Loucy (cell line): ENCODE measurements at regions not wholly inside any gene's neighbourhood (a gene's known extent, or its start where the extent isn't known, plus 50 kb on each side); places are given as distances from the start of the nearest gene placed in this dataset.

Source experiments
- H2AFZ ChIP-seq: fragments of 200-600 bp; sonication (generic); 2 replicates; pipeline ENCODE4 v1.6.0; 2016; ENCODE audit warnings: antibody characterized with exemption, mild to moderate bottlenecking, low read length, moderate library complexity
- H3F3A ChIP-seq: fragments of 200-600 bp; 2 replicates; pipeline ENCODE4 v1.6.0; 2016; ENCODE audit warnings: antibody characterized with exemption, low read depth, mild to moderate bottlenecking
- H3K27me3 ChIP-seq: fragments of 200-600 bp; sonication (generic); 2 replicates; pipeline ENCODE4 v1.6.1; 2014; ENCODE audit warnings: low read length, mild to moderate bottlenecking; ENCODE audit not compliant: insufficient read depth, poor library complexity, severe bottlenecking
- H3K36me3 ChIP-seq: fragments of 200-600 bp; sonication (generic); 2 replicates; pipeline ENCODE4 v1.6.1; 2016; ENCODE audit warnings: low read length; ENCODE audit not compliant: insufficient read depth
- H3K4me1 ChIP-seq: fragments of 200-600 bp; sonication (generic); 2 replicates; pipeline ENCODE4 v1.5.1; 2014; ENCODE audit warnings: low read length, mild to moderate bottlenecking; ENCODE audit not compliant: insufficient read depth, poor library complexity, severe bottlenecking
- H3K4me2 ChIP-seq: fragments of 200-600 bp; sonication (generic); 2 replicates; pipeline ENCODE4 v1.6.0; 2014; ENCODE audit warnings: antibody characterized with exemption, low read length, low read depth, mild to moderate bottlenecking; ENCODE audit not compliant: poor library complexity, severe bottlenecking
- H3K4me3 ChIP-seq: fragments of 200-600 bp; sonication (generic); 2 replicates; pipeline ENCODE4 v1.5.1; 2014; ENCODE audit warnings: low read length, mild to moderate bottlenecking, mixed read lengths; ENCODE audit not compliant: poor library complexity, severe bottlenecking
- H3K79me2 ChIP-seq: fragments of 200-600 bp; sonication (generic); 2 replicates; pipeline ENCODE4 v1.6.1; 2014; ENCODE audit warnings: low read length; ENCODE audit not compliant: insufficient read depth
- H3K9ac ChIP-seq: fragments of 200-600 bp; sonication (generic); 2 replicates; pipeline ENCODE4 v1.6.0; 2014; ENCODE audit warnings: mild to moderate bottlenecking, low read depth, low read length, moderate library complexity; ENCODE audit not compliant: poor library complexity, severe bottlenecking
- H3K9me2 ChIP-seq: fragments of 200-600 bp; sonication (generic); replicated peaks from 2 replicates; pipeline ENCODE4 v1.6.1; 2016; ENCODE audit warnings: low read depth, low read length, mixed read lengths
- H3K9me3 ChIP-seq: fragments of 200-600 bp; sonication (generic); 2 replicates; pipeline ENCODE4 v1.6.1; 2014; ENCODE audit warnings: mild to moderate bottlenecking, antibody characterized with exemption, low read length, low read depth; ENCODE audit not compliant: insufficient read depth
- H4K20me1 ChIP-seq: fragments of 200-600 bp; sonication (generic); 2 replicates; pipeline ENCODE4 v1.6.0; 2014; ENCODE audit warnings: antibody characterized with exemption, low read length, mild to moderate bottlenecking; ENCODE audit not compliant: insufficient read depth, poor library complexity, severe bottlenecking
- CTCF ChIP-seq: fragments of 200-600 bp; sonication (generic); conservative IDR thresholded peaks from 2 replicates; pipeline ENCODE4 v1.5.1; 2014; ENCODE audit warnings: mild to moderate bottlenecking, antibody characterized with exemption, low read length
- EZH2phosphoT487 ChIP-seq: fragments of 200-600 bp; IDR thresholded peaks from 2 replicates; pipeline ENCODE4 v1.6.1; 2018; ENCODE audit warnings: antibody characterized with exemption, mild to moderate bottlenecking, moderate library complexity, borderline replicate concordance

- Histone ChIP-seq H3K9me3 (no peaks in the 10 kb centered on the region), H2AFZ (no peak overlapping the region), H3F3A (no peaks in the 10 kb centered on the region), H3K9ac (no peak overlapping the region), H3K4me2 (no peak overlapping the region), H3K27me3 (no peaks in the 10 kb centered on the region), H4K20me1 (no peaks in the 10 kb centered on the region), H3K9me2 (no peaks in the 10 kb centered on the region), H3K4me1 (no peaks in the 10 kb centered on the region), H3K36me3 (no peaks in the 10 kb centered on the region), H3K4me3 (no peak overlapping the region), H3K79me2 (no peaks in the 10 kb centered on the region)
- TF ChIP-seq EZH2phosphoT487 (no peak), CTCF (no peak)
Observed at GRCh38 chr2:15811367-15811766, 129.0 kb upstream of the MYCN start.

- Histone ChIP-seq H2AFZ (no peak overlapping the region), H3K4me1 (no peaks in the 10 kb centered on the region), H3K79me2 (no peaks in the 10 kb centered on the region), H3K27me3 (no peaks in the 10 kb centered on the region), H3K9me2 (no peaks in the 10 kb centered on the region), H3K4me3 (no peak overlapping the region), H3F3A (no peaks in the 10 kb centered on the region), H3K4me2 (no peak overlapping the region), H3K9ac (no peak overlapping the region), H4K20me1 (no peaks in the 10 kb centered on the region), H3K9me3 (no peaks in the 10 kb centered on the region), H3K36me3 (no peaks in the 10 kb centered on the region)
- no peak for TF ChIP-seq CTCF
- TF ChIP-seq EZH2phosphoT487, result no peak
Observed at GRCh38 chr2:15812187-15812780, 128.1 kb upstream of the MYCN start.

- H3K9me2 ChIP-seq, result no peaks in the 10 kb centered on the region
- no peak overlapping the region for H3K4me3 ChIP-seq
- H3K27me3 ChIP-seq, result no peaks in the 10 kb centered on the region
- no peaks in the 10 kb centered on the region for H3K36me3 ChIP-seq
- no peaks in the 10 kb centered on the region for H3K4me1 ChIP-seq
- H3K9ac ChIP-seq, result no peak overlapping the region
- TF ChIP-seq CTCF, result no peak
- no peak overlapping the region for H3K4me2 ChIP-seq
- H3F3A ChIP-seq, result no peaks in the 10 kb centered on the region
- no peaks in the 10 kb centered on the region for H3K9me3 ChIP-seq
- no peak overlapping the region for H2AFZ ChIP-seq
- no peaks in the 10 kb centered on the region for H3K79me2 ChIP-seq
- no peaks in the 10 kb centered on the region for H4K20me1 ChIP-seq
Observed at GRCh38 chr2:15813481-15814266, 126.7 kb upstream of the MYCN start.
